GM10266 (cell line): ENCODE measurements at regions not wholly inside any gene's neighbourhood (a gene's known extent, or its start where the extent isn't known, plus 50 kb on each side); places are given as distances from the start of the nearest gene placed in this dataset.

Experiments
- DNase-seq: peaks from one replicate; pipeline ENCODE4 v3.0.0; 2012; ENCODE audit errors: extremely low spot score
- TF ChIP-seq, protein P1 (sequence below): IDR thresholded peaks from 2 replicates; pipeline ENCODE4 v1.5.1; 2012; ENCODE audit warnings: mild to moderate bottlenecking, low read depth; ENCODE audit not compliant: control insufficient read depth, insufficient read depth; ENCODE audit errors: missing control alignments

DNA sequence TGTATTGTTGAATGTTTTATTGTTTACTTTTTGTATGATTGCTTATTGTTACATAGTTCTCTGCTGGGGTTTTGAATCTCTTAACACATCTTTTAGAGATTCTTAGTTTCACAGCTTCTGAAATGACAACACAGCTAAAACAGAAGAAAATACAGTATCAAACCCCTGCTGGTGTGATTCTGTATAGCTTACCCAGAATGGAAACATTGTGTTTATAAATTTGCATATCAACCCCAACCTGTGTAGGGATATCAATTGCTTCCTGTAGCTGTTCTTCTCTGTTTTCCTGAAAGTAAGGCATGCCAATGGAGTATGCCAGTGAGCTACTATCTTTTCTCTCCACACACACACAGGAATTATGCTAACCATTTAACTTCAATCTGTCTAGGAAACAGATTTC is 64.3 kb upstream of the ID4 start:
- TF ChIP-seq, protein P1, sequence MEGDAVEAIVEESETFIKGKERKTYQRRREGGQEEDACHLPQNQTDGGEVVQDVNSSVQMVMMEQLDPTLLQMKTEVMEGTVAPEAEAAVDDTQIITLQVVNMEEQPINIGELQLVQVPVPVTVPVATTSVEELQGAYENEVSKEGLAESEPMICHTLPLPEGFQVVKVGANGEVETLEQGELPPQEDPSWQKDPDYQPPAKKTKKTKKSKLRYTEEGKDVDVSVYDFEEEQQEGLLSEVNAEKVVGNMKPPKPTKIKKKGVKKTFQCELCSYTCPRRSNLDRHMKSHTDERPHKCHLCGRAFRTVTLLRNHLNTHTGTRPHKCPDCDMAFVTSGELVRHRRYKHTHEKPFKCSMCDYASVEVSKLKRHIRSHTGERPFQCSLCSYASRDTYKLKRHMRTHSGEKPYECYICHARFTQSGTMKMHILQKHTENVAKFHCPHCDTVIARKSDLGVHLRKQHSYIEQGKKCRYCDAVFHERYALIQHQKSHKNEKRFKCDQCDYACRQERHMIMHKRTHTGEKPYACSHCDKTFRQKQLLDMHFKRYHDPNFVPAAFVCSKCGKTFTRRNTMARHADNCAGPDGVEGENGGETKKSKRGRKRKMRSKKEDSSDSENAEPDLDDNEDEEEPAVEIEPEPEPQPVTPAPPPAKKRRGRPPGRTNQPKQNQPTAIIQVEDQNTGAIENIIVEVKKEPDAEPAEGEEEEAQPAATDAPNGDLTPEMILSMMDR, result no peak
- DNase-seq, result no peak

GRCh38 chr6:19781269-19781668 is 55.9 kb upstream of the ID4 start:
- no peak for DNase-seq
- TF ChIP-seq, protein P1, result no peak

GRCh38 chr6:19782588-19782987 is 54.6 kb upstream of the ID4 start:
- TF ChIP-seq, protein P1, result no peak
- no peak for DNase-seq
